ENCODE measurements at regions not wholly inside any gene's neighbourhood (a gene's known extent, or its start where the extent isn't known, plus 50 kb on each side); places are given as distances from the start of the nearest gene placed in this dataset.
"Not testable (repeated sequence)": the region's sequence is repeated elsewhere in the genome, so short reads cannot be mapped to it uniquely, and the experiment has no call there.

DNA sequence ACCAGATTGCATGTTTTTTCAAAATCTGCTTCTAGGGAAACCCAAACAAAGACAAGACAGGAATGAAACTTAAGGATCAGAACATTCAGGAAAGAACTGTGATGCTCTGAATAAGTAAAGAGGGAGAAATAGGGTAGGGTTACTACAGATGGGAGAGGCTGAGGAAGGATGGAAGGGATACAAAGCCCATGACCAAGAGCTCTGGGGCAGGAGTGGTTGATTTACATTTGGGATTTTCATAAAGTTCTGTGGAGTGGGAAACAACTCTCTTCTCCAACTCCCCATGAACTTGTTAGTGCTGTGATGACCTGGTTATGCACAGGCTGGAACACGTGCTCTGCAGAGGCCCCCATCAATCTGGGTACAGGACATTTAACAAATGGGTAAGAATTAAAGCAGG, 216.0 kb upstream of the KLF14 start:
- no peaks in the 10 kb centered on the region for H3K27me3 ChIP-seq (ENCODE audit: control insufficient read depth in 1 of 2, insufficient read depth in 2 of 2, low read length in 2 of 2)

DNA sequence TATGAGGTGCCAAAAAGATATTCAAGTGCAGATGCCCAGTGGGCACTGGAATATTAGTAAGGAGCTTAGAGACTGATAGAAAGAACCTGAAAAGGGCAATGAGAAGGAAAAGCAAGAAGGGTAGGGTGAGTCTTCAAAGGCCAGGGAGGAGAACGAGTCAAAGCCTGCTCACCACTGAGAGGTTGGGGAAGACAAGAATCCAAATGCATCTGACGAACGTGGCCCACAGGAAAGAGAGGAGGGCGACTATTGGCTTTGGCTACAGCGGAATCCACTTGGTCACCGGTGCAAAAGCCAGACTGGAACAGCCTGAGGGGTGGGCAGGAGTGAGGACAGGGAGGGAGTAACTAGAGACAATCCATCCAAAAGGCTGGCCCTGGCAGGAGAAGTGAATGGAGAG, 216.7 kb upstream of the KLF14 start:
- H3K4me1 ChIP-seq (ENCODE audit: control insufficient read depth, insufficient read depth, low read length): no peaks in the 10 kb centered on the region
- H3K27ac ChIP-seq (ENCODE audit: low read length): no peak overlapping the region
- H3K36me3 ChIP-seq (ENCODE audit: control insufficient read depth in 2 of 2, insufficient read depth in 2 of 2, low read length in 2 of 2): peaks cover 7 to 13% of the 10 kb centered on the region in 2 donors

More for the DNA sequence above, 216.0 kb upstream of the KLF14 start:
- peaks cover 11 to 13% of the 10 kb centered on the region in 2 donors for H3K36me3 ChIP-seq (ENCODE audit: control insufficient read depth in 2 of 2, insufficient read depth in 2 of 2, low read length in 2 of 2)
- H3K27ac ChIP-seq (ENCODE audit: low read length): no peak overlapping the region
- H3K9me3 ChIP-seq (ENCODE audit: control insufficient read depth in 2 of 2, low read length in 2 of 2): no peaks in the 10 kb centered on the region
- no peak overlapping the region for H3K4me3 ChIP-seq (ENCODE audit: low read length in 2 of 2)
- H3K4me1 ChIP-seq (ENCODE audit: control insufficient read depth, insufficient read depth, low read length): no peaks in the 10 kb centered on the region
- no peak overlapping the region for H3K9ac ChIP-seq (ENCODE audit: low read length in 2 of 2)

GRCh38 chr7:130951303-130951975, 217.4 kb upstream of the KLF14 start:
- Histone ChIP-seq H3K27ac (ENCODE audit: low read length) (no peak overlapping the region), H3K9me3 (ENCODE audit: control insufficient read depth in 2 of 2, low read length in 2 of 2) (no peaks in the 10 kb centered on the region), H3K36me3 (ENCODE audit: control insufficient read depth in 2 of 2, insufficient read depth in 2 of 2, low read length in 2 of 2) (peaks cover 7 to 13% of the 10 kb centered on the region in 2 donors), H3K4me3 (ENCODE audit: low read length in 2 of 2) (no peak overlapping the region), H3K9ac (ENCODE audit: low read length in 2 of 2) (no peak overlapping the region), H3K4me1 (ENCODE audit: control insufficient read depth, insufficient read depth, low read length) (no peaks in the 10 kb centered on the region), H3K27me3 (ENCODE audit: control insufficient read depth in 1 of 2, insufficient read depth in 2 of 2, low read length in 2 of 2) (no peaks in the 10 kb centered on the region)

More for the DNA sequence above, 216.7 kb upstream of the KLF14 start:
- no peak overlapping the region for H3K9ac ChIP-seq (ENCODE audit: low read length in 2 of 2)
- no peak overlapping the region for H3K4me3 ChIP-seq (ENCODE audit: low read length in 2 of 2)
- no peaks in the 10 kb centered on the region for H3K9me3 ChIP-seq (ENCODE audit: control insufficient read depth in 2 of 2, low read length in 2 of 2)
- no peaks in the 10 kb centered on the region for H3K27me3 ChIP-seq (ENCODE audit: control insufficient read depth in 1 of 2, insufficient read depth in 2 of 2, low read length in 2 of 2)

DNA sequence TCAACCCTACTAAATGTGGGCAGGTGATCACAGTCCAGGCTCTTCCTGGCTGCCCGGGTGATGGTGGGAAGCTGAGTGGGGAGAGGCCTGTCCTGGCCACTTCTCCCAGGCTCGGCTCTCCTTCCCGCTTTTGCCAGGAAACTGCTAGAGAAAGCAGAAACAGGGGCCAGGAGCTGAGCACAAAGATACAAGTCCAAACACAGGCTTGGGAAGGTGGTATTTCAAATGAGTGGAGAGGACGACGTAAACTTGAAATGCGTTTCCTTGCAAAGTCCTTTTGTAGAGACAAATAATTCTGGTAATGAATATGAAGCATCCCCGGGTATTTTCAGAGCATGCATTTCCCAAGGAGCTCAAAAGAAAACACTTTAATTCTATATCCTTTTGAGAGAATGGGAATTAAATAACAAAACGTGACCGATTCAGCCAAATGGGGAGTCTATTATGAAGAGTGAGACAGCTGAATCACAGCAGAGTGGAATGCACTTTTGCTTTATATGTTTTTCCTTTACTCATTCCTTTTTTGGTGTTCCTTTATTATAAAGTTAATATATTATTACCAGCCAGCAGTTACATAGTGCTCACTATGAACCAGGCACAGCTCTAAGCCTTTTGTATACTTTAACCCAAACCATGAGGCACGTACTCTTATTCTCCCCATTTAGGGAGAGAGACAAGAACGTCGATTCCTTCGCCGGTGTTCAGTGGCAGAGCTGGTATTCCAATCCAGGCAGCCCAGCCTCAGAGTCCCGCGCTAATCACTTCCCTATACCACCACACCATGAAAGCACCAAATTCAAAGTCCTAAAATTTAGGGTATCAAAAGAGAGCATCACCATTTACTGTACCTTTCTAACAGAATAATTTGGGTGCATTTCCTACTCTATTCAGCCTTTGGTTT, 218.2 kb upstream of the KLF14 start:
- no peak overlapping the region for H3K4me3 ChIP-seq (ENCODE audit: low read length in 2 of 2)
- H3K4me1 ChIP-seq (ENCODE audit: control insufficient read depth, insufficient read depth, low read length): peaks cover 7% of the 10 kb centered on the region
- no peak overlapping the region for H3K9ac ChIP-seq (ENCODE audit: low read length in 2 of 2)
- H3K27ac ChIP-seq (ENCODE audit: low read length): no peak overlapping the region
- H3K27me3 ChIP-seq (ENCODE audit: control insufficient read depth in 1 of 2, insufficient read depth in 2 of 2, low read length in 2 of 2): no peaks in the 10 kb centered on the region
- H3K36me3 ChIP-seq (ENCODE audit: control insufficient read depth in 2 of 2, insufficient read depth in 2 of 2, low read length in 2 of 2): peaks cover 7 to 13% of the 10 kb centered on the region in 2 donors
- no peaks in the 10 kb centered on the region for H3K9me3 ChIP-seq (ENCODE audit: control insufficient read depth in 2 of 2, low read length in 2 of 2)

GRCh38 chr7:130953196-130953595, 219.2 kb upstream of the KLF14 start:
- H3K4me1 ChIP-seq (ENCODE audit: control insufficient read depth, insufficient read depth, low read length): peaks cover 7% of the 10 kb centered on the region
- H3K36me3 ChIP-seq (ENCODE audit: control insufficient read depth in 2 of 2, insufficient read depth in 2 of 2, low read length in 2 of 2): peaks cover 7 to 13% of the 10 kb centered on the region in 2 donors
- H3K4me3 ChIP-seq (ENCODE audit: low read length in 2 of 2): no peak overlapping the region
- H3K9ac ChIP-seq (ENCODE audit: low read length in 2 of 2): no peak overlapping the region
- H3K9me3 ChIP-seq (ENCODE audit: control insufficient read depth in 2 of 2, low read length in 2 of 2): no peaks in the 10 kb centered on the region
- no peaks in the 10 kb centered on the region for H3K27me3 ChIP-seq (ENCODE audit: control insufficient read depth in 1 of 2, insufficient read depth in 2 of 2, low read length in 2 of 2)
- H3K27ac ChIP-seq (ENCODE audit: low read length): no peak overlapping the region

- no peak overlapping the region for H3K4me3 ChIP-seq (ENCODE audit: low read length in 2 of 2)
- no peak overlapping the region for H3K27ac ChIP-seq (ENCODE audit: low read length)
- H3K4me1 ChIP-seq (ENCODE audit: control insufficient read depth, insufficient read depth, low read length): peaks cover 7% of the 10 kb centered on the region
- no peaks in the 10 kb centered on the region for H3K27me3 ChIP-seq (ENCODE audit: control insufficient read depth in 1 of 2, insufficient read depth in 2 of 2, low read length in 2 of 2)
- peaks cover 7 to 13% of the 10 kb centered on the region in 2 donors for H3K36me3 ChIP-seq (ENCODE audit: control insufficient read depth in 2 of 2, insufficient read depth in 2 of 2, low read length in 2 of 2)
- no peak overlapping the region for H3K9ac ChIP-seq (ENCODE audit: low read length in 2 of 2)
- H3K9me3 ChIP-seq (ENCODE audit: control insufficient read depth in 2 of 2, low read length in 2 of 2): no peaks in the 10 kb centered on the region
Observed at GRCh38 chr7:130954918-130955564, 221.0 kb upstream of the KLF14 start.

GRCh38 chr7:130955565-130955919, 221.5 kb upstream of the KLF14 start:
- Histone ChIP-seq H3K27me3 (ENCODE audit: control insufficient read depth in 1 of 2, insufficient read depth in 2 of 2, low read length in 2 of 2) (no peaks in the 10 kb centered on the region), H3K9ac (ENCODE audit: low read length in 2 of 2) (no peak overlapping the region), H3K27ac (ENCODE audit: low read length) (no peak overlapping the region), H3K4me1 (ENCODE audit: control insufficient read depth, insufficient read depth, low read length) (peaks cover 7% of the 10 kb centered on the region), H3K4me3 (ENCODE audit: low read length in 2 of 2) (no peak overlapping the region), H3K9me3 (ENCODE audit: control insufficient read depth in 2 of 2, low read length in 2 of 2) (no peaks in the 10 kb centered on the region), H3K36me3 (ENCODE audit: control insufficient read depth in 2 of 2, insufficient read depth in 2 of 2, low read length in 2 of 2) (peaks cover 7 to 13% of the 10 kb centered on the region in 2 donors)

- Histone ChIP-seq H3K36me3 (ENCODE audit: control insufficient read depth in 2 of 2, insufficient read depth in 2 of 2, low read length in 2 of 2) (peaks cover 2 to 3% of the 10 kb centered on the region in 2 donors), H3K27ac (ENCODE audit: low read length) (no peak overlapping the region), H3K4me3 (ENCODE audit: low read length in 2 of 2) (no peak overlapping the region), H3K9ac (ENCODE audit: low read length in 2 of 2) (no peak overlapping the region), H3K4me1 (ENCODE audit: control insufficient read depth, insufficient read depth, low read length) (peaks cover 7% of the 10 kb centered on the region), H3K27me3 (ENCODE audit: control insufficient read depth in 1 of 2, insufficient read depth in 2 of 2, low read length in 2 of 2) (no peaks in the 10 kb centered on the region), H3K9me3 (ENCODE audit: control insufficient read depth in 2 of 2, low read length in 2 of 2) (no peaks in the 10 kb centered on the region)
Observed at GRCh38 chr7:130956417-130957136, 222.6 kb upstream of the KLF14 start.

GRCh38 chr7:130957137-130957513, 223.1 kb upstream of the KLF14 start:
- Histone ChIP-seq H3K4me3 (ENCODE audit: low read length in 2 of 2) (no peak overlapping the region), H3K27me3 (ENCODE audit: control insufficient read depth in 1 of 2, insufficient read depth in 2 of 2, low read length in 2 of 2) (no peaks in the 10 kb centered on the region), H3K4me1 (ENCODE audit: control insufficient read depth, insufficient read depth, low read length) (peaks cover 7% of the 10 kb centered on the region), H3K27ac (ENCODE audit: low read length) (no peak overlapping the region), H3K9ac (ENCODE audit: low read length in 2 of 2) (no peak overlapping the region), H3K36me3 (ENCODE audit: control insufficient read depth in 2 of 2, insufficient read depth in 2 of 2, low read length in 2 of 2) (peaks cover 0 to 5% of the 10 kb centered on the region in 2 donors), H3K9me3 (ENCODE audit: control insufficient read depth in 2 of 2, low read length in 2 of 2) (no peaks in the 10 kb centered on the region)

- not testable (repeated sequence) for H3K4me3 ChIP-seq (ENCODE audit: low read length in 2 of 2); H3K9ac ChIP-seq (ENCODE audit: low read length in 2 of 2); H3K9me3 ChIP-seq (ENCODE audit: control insufficient read depth in 2 of 2, low read length in 2 of 2); H3K4me1 ChIP-seq (ENCODE audit: control insufficient read depth, insufficient read depth, low read length); H3K36me3 ChIP-seq (ENCODE audit: control insufficient read depth in 2 of 2, insufficient read depth in 2 of 2, low read length in 2 of 2); H3K27ac ChIP-seq (ENCODE audit: low read length); H3K27me3 ChIP-seq (ENCODE audit: control insufficient read depth in 1 of 2, insufficient read depth in 2 of 2, low read length in 2 of 2)
Observed at GRCh38 chr7:130957722-130958435, 223.9 kb upstream of the KLF14 start.

All from stomach smooth muscle (tissue), 2 donors.